HG03439 (cell line): ENCODE measurements at regions not wholly inside any gene's neighbourhood (a gene's known extent, or its start where the extent isn't known, plus 50 kb on each side); places are given as distances from the start of the nearest gene placed in this dataset.
"Not testable (repeated sequence)": the region's sequence is repeated elsewhere in the genome, so short reads cannot be mapped to it uniquely, and the experiment has no call there.

Experiments used
- ATAC-seq: cut with Tn5 transposase; IDR thresholded peaks from one replicate; pipeline ENCODE4 v1.9.1; 2021; ENCODE audit warnings: mild to moderate bottlenecking, moderate library complexity; ENCODE audit not compliant: unreplicated experiment

DNA sequence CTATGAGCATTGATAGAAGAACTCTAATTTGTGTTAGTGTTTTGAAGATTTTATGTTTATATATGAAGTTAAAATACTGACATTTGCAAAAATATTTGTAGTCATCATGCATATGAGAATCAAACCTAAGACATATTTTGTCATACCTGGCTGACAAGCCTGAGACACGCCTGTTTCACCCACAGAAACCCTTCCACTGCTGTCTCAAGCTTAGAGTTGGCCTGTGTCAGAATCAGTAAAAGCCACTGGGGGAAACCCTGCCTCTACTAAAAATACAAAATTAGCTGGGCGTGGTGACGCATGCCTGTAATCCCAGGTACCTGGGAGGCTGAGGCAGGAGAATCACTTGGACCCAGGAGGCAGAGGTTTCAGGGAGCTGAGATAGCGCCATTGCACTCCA, 218.0 kb upstream of the C1QTNF3 start:
- not testable (repeated sequence) for ATAC-seq

GRCh38 chr5:34266151-34266550, 223.1 kb upstream of the C1QTNF3 start:
- ATAC-seq = not testable (repeated sequence)

DNA sequence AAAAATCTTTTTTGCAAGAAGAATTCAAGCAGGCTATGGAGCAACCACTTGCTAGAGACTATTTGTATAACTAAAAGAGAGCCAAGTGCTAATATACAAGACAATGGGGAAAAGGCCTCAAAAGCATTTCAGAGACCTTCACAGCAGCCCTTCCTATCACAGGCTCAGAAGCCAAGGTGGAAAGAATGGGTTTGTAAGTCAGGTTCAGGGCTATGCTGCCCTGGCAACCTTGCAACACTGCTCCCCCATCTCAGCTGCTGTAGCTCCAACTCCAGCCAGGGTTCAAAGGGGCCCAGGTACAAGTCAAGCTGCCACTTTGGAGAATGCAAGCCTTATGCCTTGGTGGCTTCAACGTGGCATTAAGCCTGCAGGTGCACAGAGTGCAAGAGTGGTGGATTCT, 253.7 kb upstream of the C1QTNF3 start:
- not testable (repeated sequence) for ATAC-seq

- ATAC-seq = not testable (repeated sequence)
Observed at GRCh38 chr5:34329201-34329600, 286.2 kb upstream of the C1QTNF3 start.

- ATAC-seq = not testable (repeated sequence)
Observed at GRCh38 chr5:34329611-34330108, 286.6 kb upstream of the C1QTNF3 start.

GRCh38 chr5:34331928-34332454, 289.0 kb upstream of the C1QTNF3 start:
- not testable (repeated sequence) for ATAC-seq

GRCh38 chr5:34339408-34340001, 296.5 kb upstream of the C1QTNF3 start:
- ATAC-seq = not testable (repeated sequence)

DNA sequence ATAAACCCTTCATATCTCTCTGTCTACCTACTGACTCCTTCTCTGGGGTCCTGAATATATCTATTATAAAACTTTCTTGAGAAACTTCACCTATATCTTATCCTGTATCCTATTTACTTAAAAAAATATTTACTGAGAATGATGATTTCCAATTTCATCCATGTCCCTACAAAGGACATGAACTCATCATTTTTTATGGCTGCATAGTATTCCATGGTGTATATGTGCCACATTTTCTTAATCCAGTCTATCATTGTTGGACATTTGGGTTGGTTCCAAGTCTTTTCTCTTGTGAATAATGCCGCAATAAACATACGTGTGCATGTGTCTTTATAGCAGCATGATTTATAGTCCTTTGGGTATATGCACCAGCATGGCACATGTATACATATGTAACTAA, 301.7 kb upstream of the RAI14 start:
- ATAC-seq = not testable (repeated sequence)

- not testable (repeated sequence) for ATAC-seq
Observed at GRCh38 chr5:34371417-34371816, 284.7 kb upstream of the RAI14 start.

GRCh38 chr5:34371817-34372216, 284.3 kb upstream of the RAI14 start:
- not testable (repeated sequence) for ATAC-seq

- not testable (repeated sequence) for ATAC-seq
Observed at GRCh38 chr5:34372739-34373138, 283.4 kb upstream of the RAI14 start.

DNA sequence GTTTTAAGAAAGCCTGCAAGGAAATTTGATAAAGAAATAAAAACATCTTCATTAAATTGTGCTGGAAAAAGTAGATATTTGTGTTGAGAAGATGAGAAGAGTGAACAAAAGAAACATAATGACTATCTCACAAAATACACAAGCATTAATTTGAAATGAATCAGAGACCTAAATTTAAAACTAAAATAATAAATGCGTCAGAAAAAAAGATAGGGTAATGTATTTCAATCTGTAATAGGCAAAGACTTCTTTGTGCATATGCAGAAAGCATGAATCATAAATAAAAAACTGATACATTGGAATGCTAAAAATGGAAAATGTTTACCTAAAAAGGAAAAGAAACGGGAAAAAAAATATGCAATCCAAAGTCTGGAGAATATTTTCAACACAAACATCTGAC, 278.5 kb upstream of the RAI14 start:
- not testable (repeated sequence) for ATAC-seq

DNA sequence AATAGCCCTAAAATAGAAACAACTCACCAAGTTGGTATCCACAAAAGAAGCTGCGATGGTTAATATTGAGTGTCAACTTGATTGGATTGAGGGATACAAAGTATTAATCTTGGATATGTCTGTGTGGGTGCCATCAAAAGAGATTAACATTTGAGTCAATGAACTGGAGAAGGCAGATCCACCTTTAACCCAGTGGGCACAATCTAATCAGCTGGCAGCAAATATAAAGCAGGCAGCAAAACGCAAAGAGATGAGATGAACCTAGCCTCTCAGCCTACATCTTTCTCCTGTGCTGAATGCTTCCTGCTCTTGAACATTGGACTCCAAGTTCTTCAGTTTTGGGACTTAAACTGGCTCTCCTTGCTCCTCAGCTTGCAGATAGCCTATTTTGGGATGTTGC, 277.6 kb upstream of the RAI14 start:
- ATAC-seq = not testable (repeated sequence)

GRCh38 chr5:34388754-34389153, 267.4 kb upstream of the RAI14 start:
- not testable (repeated sequence) for ATAC-seq

- no peak for ATAC-seq
Observed at GRCh38 chr5:34409373-34409772, 246.8 kb upstream of the RAI14 start.

DNA sequence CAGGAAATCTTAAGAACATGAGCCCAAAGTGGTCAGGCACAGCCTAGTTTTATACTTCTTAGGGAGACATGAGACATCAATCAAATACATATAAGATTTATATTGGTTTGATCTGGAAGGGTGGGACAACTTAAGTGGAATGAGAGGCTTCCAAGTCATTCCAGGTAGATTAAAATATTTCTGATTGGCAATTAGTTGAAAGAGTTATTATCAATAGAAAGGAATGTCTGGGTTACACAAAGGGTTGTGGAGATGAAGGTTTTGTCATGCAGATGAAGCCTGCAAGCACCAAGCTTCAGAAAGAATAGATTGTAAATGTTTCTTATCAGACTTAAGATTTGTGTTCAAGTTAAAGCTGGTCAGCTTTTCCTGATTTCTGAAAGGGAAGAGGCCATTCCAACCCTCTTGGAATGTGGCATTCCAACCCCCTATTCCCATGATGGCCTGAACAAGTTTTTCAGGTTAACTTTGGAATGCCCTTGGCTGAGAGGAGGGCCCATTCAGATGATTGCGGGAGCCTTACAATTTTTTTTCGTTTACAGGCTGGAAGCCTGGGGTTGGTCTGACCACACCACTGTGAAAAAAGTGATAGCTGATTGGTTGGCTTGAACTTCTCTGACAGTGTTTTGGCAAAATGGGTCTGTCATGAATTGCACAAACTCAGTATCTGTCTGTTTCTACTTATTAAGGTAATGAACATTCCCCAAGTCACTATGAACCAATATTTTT, 245.6 kb upstream of the RAI14 start:
- no peak for ATAC-seq

DNA sequence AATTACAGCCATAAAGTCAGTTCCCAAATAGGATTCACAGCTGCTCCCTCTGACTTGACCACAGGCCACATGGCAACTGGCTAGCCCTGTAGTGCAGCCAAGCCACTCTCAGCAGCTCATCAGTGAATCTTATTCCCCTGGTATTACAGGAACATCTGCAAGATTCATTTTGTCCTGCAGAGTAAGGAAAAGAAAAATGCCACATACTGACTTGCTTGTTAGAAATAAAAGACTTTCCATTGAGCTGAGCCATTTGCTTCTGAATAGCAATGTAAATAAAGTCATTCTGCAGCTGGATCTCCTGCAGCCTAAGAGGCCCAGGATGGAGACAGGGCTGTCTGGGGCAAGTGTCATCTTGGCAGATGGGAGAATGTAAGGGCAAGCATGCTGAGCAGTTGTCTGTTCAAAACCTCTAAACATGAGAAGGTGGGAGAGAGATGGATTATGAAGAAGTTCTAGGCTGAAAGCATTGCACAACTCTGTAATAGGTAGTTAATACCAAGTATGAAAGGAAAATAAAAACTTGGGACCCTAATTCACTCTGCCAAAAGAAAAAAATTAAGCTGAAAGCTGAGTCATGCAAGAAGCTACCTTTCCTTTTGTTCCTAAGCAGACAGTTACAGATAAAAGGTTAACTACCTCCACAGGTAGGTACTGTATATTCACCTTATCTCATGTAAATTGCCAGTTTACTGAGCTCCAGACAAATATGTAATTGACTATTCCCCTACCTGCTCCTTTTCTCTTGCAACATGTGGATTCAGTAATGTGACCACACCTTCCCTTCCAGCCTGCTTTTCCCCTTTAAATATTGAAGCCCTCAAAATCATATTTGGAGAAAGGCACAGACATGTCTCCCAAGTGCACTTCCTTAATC, 244.4 kb upstream of the RAI14 start:
- no peak for ATAC-seq

- no peak for ATAC-seq
Observed at GRCh38 chr5:34412736-34413135, 243.4 kb upstream of the RAI14 start.

DNA sequence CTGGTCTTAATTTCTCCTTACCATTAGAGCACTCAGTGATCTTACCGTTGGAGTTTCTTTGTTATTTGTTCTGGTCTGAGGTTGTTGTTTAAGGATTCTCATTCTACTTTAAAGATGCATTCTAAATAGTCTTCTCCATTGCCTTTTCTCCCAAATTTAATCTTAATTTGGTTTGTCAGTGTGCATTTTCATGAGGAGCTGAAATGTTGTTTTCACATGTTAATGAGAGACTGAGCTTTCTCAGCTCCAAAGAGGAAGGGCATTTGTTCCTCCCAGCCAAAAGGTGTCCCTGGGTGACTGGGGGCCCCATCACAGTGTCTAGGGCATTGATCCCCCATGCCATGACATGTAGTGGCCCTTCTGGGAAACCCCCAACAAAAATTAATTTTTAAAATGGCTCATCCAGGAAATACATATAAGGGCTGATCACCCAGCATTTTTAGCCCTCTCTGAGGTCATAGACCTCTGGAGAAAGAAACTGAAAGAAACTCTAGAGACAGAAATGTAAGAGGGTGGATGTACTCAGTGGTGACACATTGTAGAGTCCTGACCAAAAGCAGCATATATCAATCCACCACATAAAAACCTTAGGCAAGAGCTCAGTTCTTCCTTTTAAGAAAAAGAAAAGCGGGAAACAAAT, 240.4 kb upstream of the RAI14 start:
- ATAC-seq = peak; percentile 99

DNA sequence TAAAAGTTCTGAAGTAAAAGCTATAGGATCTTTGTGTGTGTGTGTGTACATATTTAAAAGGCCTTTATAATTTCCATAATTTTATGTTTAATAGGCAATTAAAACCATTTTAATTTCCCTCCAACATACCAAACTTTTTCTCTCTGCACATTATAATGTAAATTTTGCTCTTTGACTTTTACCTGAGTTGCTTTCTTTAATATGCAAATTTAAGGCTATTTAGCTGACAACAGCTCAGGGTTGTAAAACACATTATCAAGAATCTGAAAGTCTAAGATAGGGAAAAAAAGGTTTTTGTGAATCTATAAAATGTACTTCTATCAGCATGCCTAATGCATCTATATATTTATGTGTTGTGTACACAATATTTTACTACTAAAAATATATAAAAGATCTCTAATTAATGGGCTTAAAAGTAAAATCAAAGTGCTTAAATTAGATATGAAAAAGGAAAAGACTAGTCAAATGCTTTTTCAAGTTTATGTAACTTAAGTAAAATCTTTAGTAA, 239.6 kb upstream of the RAI14 start:
- no peak for ATAC-seq
